GM10266 (cell line): ENCODE measurements at regions not wholly inside any gene's neighbourhood (a gene's known extent, or its start where the extent isn't known, plus 50 kb on each side); places are given as distances from the start of the nearest gene placed in this dataset.

ENCODE experiments used
- DNase-seq: peaks from one replicate; pipeline ENCODE4 v3.0.0; 2012; ENCODE audit errors: extremely low spot score
- CTCF ChIP-seq: IDR thresholded peaks from 2 replicates; pipeline ENCODE4 v1.5.1; 2012; ENCODE audit warnings: mild to moderate bottlenecking, low read depth; ENCODE audit not compliant: control insufficient read depth, insufficient read depth; ENCODE audit errors: missing control alignments

- DNase-seq: no peak
- TF ChIP-seq CTCF: no peak
These were observed 1350.0 kb upstream of the EPHA6 start for GRCh38 chr3:95464346-95464745.

GRCh38 chr3:95468331-95468730 lies 1346.1 kb upstream of the EPHA6 start:
- no peak for DNase-seq
- no peak for TF ChIP-seq CTCF

- DNase-seq: no peak
- no peak for TF ChIP-seq CTCF
These were observed 1340.1 kb upstream of the EPHA6 start for GRCh38 chr3:95474338-95474737.

- DNase-seq: no peak
- no peak for TF ChIP-seq CTCF
These were observed 1337.9 kb upstream of the EPHA6 start for GRCh38 chr3:95476534-95476933.

GRCh38 chr3:95506174-95506573 lies 1308.2 kb upstream of the EPHA6 start:
- DNase-seq: no peak
- no peak for TF ChIP-seq CTCF

- no peak for TF ChIP-seq CTCF
- DNase-seq: peak; percentile 2
These were observed 1306.3 kb upstream of the EPHA6 start for GRCh38 chr3:95508124-95508523.

GRCh38 chr3:95511828-95512227 lies 1302.6 kb upstream of the EPHA6 start:
- TF ChIP-seq CTCF: no peak

More at GRCh38 chr3:95511828-95512227, 1302.6 kb upstream of the EPHA6 start:
- DNase-seq: no peak
